GM12878 (cell line): ENCODE measurements at regions not wholly inside any gene's neighbourhood (a gene's known extent, or its start where the extent isn't known, plus 50 kb on each side); places are given as distances from the start of the nearest gene placed in this dataset.

ENCODE experiments used
- BHLHE40 ChIP-seq, 2 experiments: fragments of 450-650 bp in 1 of 2; IDR thresholded peaks; 2 replicates each; pipeline ENCODE4 v1.6.1; 2011 to 2017; ENCODE audit warnings: low read depth in 2 of 2, borderline replicate concordance in 1 of 2, improper control_type of control experiment in 1 of 2, low read length in 1 of 2, mild to moderate bottlenecking in 1 of 2
- FOXM1 ChIP-seq: IDR thresholded peaks from 2 replicates; pipeline ENCODE4 v1.6.1; 2012; ENCODE audit warnings: low read depth, mild to moderate bottlenecking, inconsistent platforms, low read length, moderate library complexity
- HDAC2 ChIP-seq: fragments of 200-600 bp; sonication (generic); IDR thresholded peaks from 2 replicates; pipeline ENCODE4 v1.6.1; 2017
- MYB ChIP-seq: fragments of 150-350 bp; IDR thresholded peaks from 2 replicates; pipeline ENCODE4 v1.6.1; 2014; ENCODE audit warnings: mild to moderate bottlenecking, low read depth, low read length, borderline replicate concordance
- MYC ChIP-seq: IDR thresholded peaks from 2 replicates; pipeline ENCODE4 v1.6.1; 2011; ENCODE audit warnings: mild to moderate bottlenecking, low read length, moderate library complexity, inconsistent platforms; ENCODE audit not compliant: insufficient read depth, insufficient replicate concordance, insufficient read length, severe bottlenecking
- POLR2AphosphoS5 ChIP-seq: IDR thresholded peaks from 2 replicates; pipeline ENCODE4 v1.6.1; 2011; ENCODE audit warnings: mild to moderate bottlenecking, low read length, inconsistent platforms
- RAD51 ChIP-seq: fragments of 450-650 bp; IDR thresholded peaks from 2 replicates; pipeline ENCODE4 v1.6.1; 2016; ENCODE audit warnings: moderate library complexity, mild to moderate bottlenecking, inconsistent platforms
- TF ChIP-seq, protein P1 (sequence below), 3 experiments: IDR thresholded peaks in 2 of 3; conservative IDR thresholded peaks in 1 of 3; 2 replicates each; pipeline ENCODE4 v1.5.1; 2011; ENCODE audit warnings: low read depth in 3 of 3, low read length in 3 of 3, mild to moderate bottlenecking in 3 of 3, control low read depth in 2 of 3, moderate library complexity in 2 of 3, inconsistent platforms in 1 of 3, mixed read lengths in 1 of 3; ENCODE audit not compliant: control insufficient read depth in 2 of 3, insufficient read depth in 1 of 3; ENCODE audit errors: extremely low read depth in 1 of 3
- TF ChIP-seq, protein P2 (sequence below): IDR thresholded peaks from 2 replicates; pipeline ENCODE4 v1.6.1; 2011; ENCODE audit warnings: mild to moderate bottlenecking, low read depth, low read length, moderate library complexity; ENCODE audit not compliant: insufficient replicate concordance

DNA sequence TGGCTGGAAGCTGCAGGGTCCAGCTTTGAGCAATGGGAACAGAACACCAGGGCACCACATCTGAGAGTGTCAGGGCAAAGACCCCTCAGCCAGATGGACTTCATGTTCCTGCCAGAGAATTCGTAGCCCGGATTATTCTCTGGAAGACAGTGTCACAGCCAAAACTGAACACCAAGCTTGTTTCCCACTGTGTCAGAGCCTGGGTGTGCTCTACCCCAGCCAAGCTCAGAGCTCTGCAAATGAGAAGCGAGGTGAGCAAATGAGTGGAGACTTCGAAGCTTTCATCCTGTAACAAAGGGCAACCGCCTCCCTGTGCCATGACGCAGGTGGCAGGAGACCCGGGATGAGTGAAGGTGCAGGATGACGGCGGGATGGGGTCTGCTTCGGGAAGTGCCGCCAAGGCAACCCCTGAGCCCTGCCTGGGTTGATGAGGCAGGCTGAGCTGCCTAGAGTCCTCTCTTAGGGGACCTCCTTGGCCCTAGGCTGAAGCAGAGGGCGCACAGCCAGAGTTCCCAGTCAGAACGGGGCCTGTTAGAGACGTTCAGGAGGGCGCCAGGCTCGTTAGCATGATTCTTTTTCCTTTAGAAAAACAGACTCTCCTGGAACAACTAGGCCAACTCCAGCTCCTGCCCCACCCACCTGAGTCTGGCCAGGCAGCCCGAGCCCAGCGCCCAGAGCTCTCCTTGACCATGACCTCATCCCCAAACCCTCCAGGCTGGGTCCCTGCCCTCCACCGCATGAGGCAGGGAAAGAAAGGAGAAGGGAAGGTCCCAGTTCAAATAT, 187.7 kb downstream of the SOD2 start:
- TF ChIP-seq RAD51 = no peak
- no peak for TF ChIP-seq POLR2AphosphoS5
- no peak for TF ChIP-seq FOXM1
- TF ChIP-seq MYB = no peak
- no peak for TF ChIP-seq BHLHE40 (IDR thresholded peaks at IDR 0.05; ENCODE audit: borderline replicate concordance in 1 of 2, low read depth in 2 of 2, low read length in 1 of 2)
- no peak for TF ChIP-seq HDAC2
- TF ChIP-seq, protein P1, sequence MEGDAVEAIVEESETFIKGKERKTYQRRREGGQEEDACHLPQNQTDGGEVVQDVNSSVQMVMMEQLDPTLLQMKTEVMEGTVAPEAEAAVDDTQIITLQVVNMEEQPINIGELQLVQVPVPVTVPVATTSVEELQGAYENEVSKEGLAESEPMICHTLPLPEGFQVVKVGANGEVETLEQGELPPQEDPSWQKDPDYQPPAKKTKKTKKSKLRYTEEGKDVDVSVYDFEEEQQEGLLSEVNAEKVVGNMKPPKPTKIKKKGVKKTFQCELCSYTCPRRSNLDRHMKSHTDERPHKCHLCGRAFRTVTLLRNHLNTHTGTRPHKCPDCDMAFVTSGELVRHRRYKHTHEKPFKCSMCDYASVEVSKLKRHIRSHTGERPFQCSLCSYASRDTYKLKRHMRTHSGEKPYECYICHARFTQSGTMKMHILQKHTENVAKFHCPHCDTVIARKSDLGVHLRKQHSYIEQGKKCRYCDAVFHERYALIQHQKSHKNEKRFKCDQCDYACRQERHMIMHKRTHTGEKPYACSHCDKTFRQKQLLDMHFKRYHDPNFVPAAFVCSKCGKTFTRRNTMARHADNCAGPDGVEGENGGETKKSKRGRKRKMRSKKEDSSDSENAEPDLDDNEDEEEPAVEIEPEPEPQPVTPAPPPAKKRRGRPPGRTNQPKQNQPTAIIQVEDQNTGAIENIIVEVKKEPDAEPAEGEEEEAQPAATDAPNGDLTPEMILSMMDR (IDR thresholded peaks at IDR 0.05 in 2 of 3, conservative IDR thresholded peaks at IDR 0.05 in 1 of 3; ENCODE audit: control insufficient read depth in 2 of 3, extremely low read depth in 1 of 3, insufficient read depth in 1 of 3, low read depth in 3 of 3, low read length in 3 of 3) = no peak
- no peak for TF ChIP-seq MYC
- TF ChIP-seq, protein P2, sequence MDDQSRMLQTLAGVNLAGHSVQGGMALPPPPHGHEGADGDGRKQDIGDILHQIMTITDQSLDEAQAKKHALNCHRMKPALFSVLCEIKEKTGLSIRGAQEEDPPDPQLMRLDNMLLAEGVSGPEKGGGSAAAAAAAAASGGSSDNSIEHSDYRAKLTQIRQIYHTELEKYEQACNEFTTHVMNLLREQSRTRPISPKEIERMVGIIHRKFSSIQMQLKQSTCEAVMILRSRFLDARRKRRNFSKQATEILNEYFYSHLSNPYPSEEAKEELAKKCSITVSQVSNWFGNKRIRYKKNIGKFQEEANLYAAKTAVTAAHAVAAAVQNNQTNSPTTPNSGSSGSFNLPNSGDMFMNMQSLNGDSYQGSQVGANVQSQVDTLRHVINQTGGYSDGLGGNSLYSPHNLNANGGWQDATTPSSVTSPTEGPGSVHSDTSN = no peak
